Heart left ventricle (tissue), 16 donors: ENCODE measurements at regions not wholly inside any gene's neighbourhood (a gene's known extent, or its start where the extent isn't known, plus 50 kb on each side); places are given as distances from the start of the nearest gene placed in this dataset.

ENCODE experiments used
- ATAC-seq, 4 donors: fragments of 200-7000 bp; cut with Tn5 transposase; one replicate each; pipeline ENCODE4 v1.9.1; 2020 to 2022; ENCODE audit warnings: moderate library complexity in 4 of 4, mild to moderate bottlenecking in 3 of 4, moderate number of reproducible peaks in 1 of 4
- DNase-seq, 5 donors: peaks; one replicate each; pipeline ENCODE4 v3.0.0-alpha.2; 2020
- H3K27ac ChIP-seq, 12 donors: fragments of 200-600 bp; sonication (generic) in 4 of 12; one replicate each; pipeline versions ENCODE4 v1.5.0 to v1.8.0; 2016 to 2022; ENCODE audit warnings: mild to moderate bottlenecking in 2 of 12
- H3K27me3 ChIP-seq, 9 donors: fragments of 200-600 bp; sonication (generic) in 2 of 9; one replicate each; pipeline versions ENCODE4 v1.5.1 to v1.8.0; 2016 to 2022; ENCODE audit warnings: mild to moderate bottlenecking in 3 of 9
- H3K36me3 ChIP-seq, 9 donors: fragments of 200-600 bp; sonication (generic) in 2 of 9; one replicate each; pipeline versions ENCODE4 v1.5.0 to v1.8.0; 2018 to 2022; ENCODE audit warnings: mild to moderate bottlenecking in 2 of 9
- H3K4me1 ChIP-seq, 12 donors: fragments of 200-600 bp; sonication (generic) in 4 of 12; one replicate each; pipeline versions ENCODE4 v1.5.0 to v1.8.0; 2016 to 2022; ENCODE audit warnings: mild to moderate bottlenecking in 3 of 12
- H3K4me3 ChIP-seq, 12 donors: fragments of 200-600 bp; sonication (generic) in 4 of 12; one replicate each; pipeline versions ENCODE4 v1.5.0 to v1.8.0; 2017 to 2022; ENCODE audit warnings: mild to moderate bottlenecking in 9 of 12, moderate library complexity in 4 of 12
- H3K9me3 ChIP-seq, 12 donors: fragments of 200-600 bp; sonication (generic) in 4 of 12; one replicate each; pipeline versions ENCODE4 v1.5.0 to v1.8.0; 2016 to 2022; ENCODE audit warnings: mild to moderate bottlenecking in 1 of 12
- POLR2A ChIP-seq, 2 donors: fragments of 450-650 bp; IDR thresholded peaks; one replicate each; pipeline ENCODE4 v1.6.1; 2017; ENCODE audit warnings: antibody characterized with exemption in 2 of 2, mild to moderate bottlenecking in 2 of 2, moderate library complexity in 2 of 2
- WGBS, 4 donors: extraction: QIAGEN DNeasy Blood & Tissue Kit in 2 of 4; methylation state at CpG; one replicate each; pipeline versions ENCODE4 v1.1.5 to v1.1.7; 2013 to 2018; 5-methylcytosine and 5-hydroxymethylcytosine counted together
- intact Hi-C, 10 donors: fragments of 100-400 bp; cut with DNase I; formaldehyde crosslinking; loops; one replicate each; pipeline versions ENCODE4 v1.11.1 to v1.14.2; 2022
- TF ChIP-seq, protein P1 (sequence below), 12 donors: fragments of 200-600 bp; sonication (generic) in 4 of 12; IDR thresholded peaks; one replicate each; pipeline versions ENCODE4 v1.5.0 to v1.8.0; 2018 to 2022; ENCODE audit warnings: antibody characterized with exemption in 12 of 12, mild to moderate bottlenecking in 5 of 12
- donor health status: ischemic (EF 13 %, LVEDD 7.1; RV severe dilation, severe dysfunction).
- donor health status: healthy with polysubstance abuse.
- donor health status: DM: no; HTN: yes; CAD: no.
- donor health status: DM: no; HTN: no; CAD: no.
- donor health status: ischemic (EF 25% LVEDD 6.9; RV normal size, moderate dysfunction).
- donor health status: ischemic (EF 25% LVEDD 5.7; RV mildly dilated, moderate dysfunction).
- donor health status: healthy.
- donor health status: DM: yes; HTN: yes; CAD: no.
- donor health status: ischemic (EF 35%, LVEDD 5.7; RV mildly dilated, moderate dysfunction).
- donor health status: nonischemic (EF 11% LVEDD 7.7; RV severe dilation, severe dysfunction).
- donor health status: DM: yes; HTN: yes; CAD: no.
- donor health status: PGD.
- donor health status: ischemic (EF 29% LVEDD 5.4; RV normal size, mild dysfunction).
- donor health status: nonischemic (EF 23%, LVEDD 6.1; RV moderate dilation, normal function).

DNA sequence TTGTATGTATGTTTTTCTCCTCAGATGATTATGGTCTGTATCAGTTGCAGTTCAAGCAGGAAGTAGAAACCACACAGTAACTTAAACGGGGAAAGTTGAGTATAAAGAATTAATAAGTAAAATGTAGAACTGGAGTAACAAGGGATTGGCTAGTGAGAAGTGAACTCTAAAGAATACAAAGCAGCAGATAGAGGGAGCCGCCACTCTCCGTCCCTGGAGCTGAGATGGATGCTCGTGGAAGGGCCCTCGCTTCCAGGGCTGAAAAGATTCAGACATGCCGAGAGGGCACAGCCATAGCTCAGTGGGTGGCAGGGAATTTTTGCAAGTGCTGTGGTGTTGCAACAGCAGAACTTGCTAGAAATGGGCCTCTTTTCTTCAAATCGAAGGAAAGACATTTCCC lies 155.8 kb downstream of the COL6A3 start:
- peaks cover 0 to 58% (median 8%) of the 10 kb centered on the region in 12 donors for H3K4me1 ChIP-seq
- peak overlapping the region in 11 of 12 donors; percentile 12 to 85 (median 72) for H3K27ac ChIP-seq
- no peaks in the 10 kb centered on the region for H3K27me3 ChIP-seq
- WGBS, 4 donors: 74 to 78% (median 76%) methylated on average over 7 of the region's 7 CpGs
- no peak overlapping the region for H3K4me3 ChIP-seq
- no peaks in the 10 kb centered on the region for H3K36me3 ChIP-seq
- no peaks in the 10 kb centered on the region for H3K9me3 ChIP-seq
- TF ChIP-seq, protein P1, sequence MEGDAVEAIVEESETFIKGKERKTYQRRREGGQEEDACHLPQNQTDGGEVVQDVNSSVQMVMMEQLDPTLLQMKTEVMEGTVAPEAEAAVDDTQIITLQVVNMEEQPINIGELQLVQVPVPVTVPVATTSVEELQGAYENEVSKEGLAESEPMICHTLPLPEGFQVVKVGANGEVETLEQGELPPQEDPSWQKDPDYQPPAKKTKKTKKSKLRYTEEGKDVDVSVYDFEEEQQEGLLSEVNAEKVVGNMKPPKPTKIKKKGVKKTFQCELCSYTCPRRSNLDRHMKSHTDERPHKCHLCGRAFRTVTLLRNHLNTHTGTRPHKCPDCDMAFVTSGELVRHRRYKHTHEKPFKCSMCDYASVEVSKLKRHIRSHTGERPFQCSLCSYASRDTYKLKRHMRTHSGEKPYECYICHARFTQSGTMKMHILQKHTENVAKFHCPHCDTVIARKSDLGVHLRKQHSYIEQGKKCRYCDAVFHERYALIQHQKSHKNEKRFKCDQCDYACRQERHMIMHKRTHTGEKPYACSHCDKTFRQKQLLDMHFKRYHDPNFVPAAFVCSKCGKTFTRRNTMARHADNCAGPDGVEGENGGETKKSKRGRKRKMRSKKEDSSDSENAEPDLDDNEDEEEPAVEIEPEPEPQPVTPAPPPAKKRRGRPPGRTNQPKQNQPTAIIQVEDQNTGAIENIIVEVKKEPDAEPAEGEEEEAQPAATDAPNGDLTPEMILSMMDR (IDR thresholded peaks at IDR 0.05): peak in 2 of 12 donors; percentile 21 to 22
- TF ChIP-seq POLR2A (IDR thresholded peaks at IDR 0.05): no peak
- intact Hi-C loops: no loop called here
- no peak for DNase-seq
- ATAC-seq: peak in 1 of 4 donors; percentile 35

DNA sequence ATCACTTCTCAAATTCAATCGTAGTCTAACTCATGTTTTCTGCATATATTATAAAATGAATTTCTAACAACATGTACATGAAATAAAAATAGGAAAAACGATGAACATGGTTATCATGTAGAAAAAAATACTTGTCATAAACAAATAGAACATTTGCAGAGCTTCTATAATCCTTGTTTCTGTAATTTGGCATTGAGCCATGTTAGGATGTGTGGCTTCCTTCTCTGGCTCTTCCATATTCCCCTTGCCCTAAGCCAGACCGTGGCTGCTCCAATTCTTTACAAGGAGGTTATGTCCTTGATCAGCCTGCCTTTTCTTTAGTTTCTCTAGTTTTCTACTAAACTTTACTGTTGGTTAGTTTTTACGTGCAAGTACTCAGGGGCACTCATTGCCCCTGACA lies 155.3 kb downstream of the COL6A3 start:
- Histone ChIP-seq H3K27me3 (no peaks in the 10 kb centered on the region), H3K9me3 (no peaks in the 10 kb centered on the region), H3K4me3 (no peak overlapping the region), H3K27ac (peak overlapping the region in 9 of 12 donors; percentile 60 to 85 (median 75)), H3K36me3 (no peaks in the 10 kb centered on the region), H3K4me1 (peaks cover 0 to 63% (median 8%) of the 10 kb centered on the region in 12 donors)
- intact Hi-C loops: no loop called here
- TF ChIP-seq, protein P1 (IDR thresholded peaks at IDR 0.05): no peak
- TF ChIP-seq POLR2A (IDR thresholded peaks at IDR 0.05): no peak
- DNase-seq: no peak
- WGBS, 4 donors: 77 to 85% (median 79%) methylated on average over 4 of the region's 4 CpGs
- ATAC-seq: no peak

GRCh38 chr2:237259201-237259600 lies 154.8 kb downstream of the COL6A3 start:
- H3K36me3 ChIP-seq: no peaks in the 10 kb centered on the region
- H3K27me3 ChIP-seq: no peaks in the 10 kb centered on the region
- ATAC-seq (no peak), DNase-seq (no peak)
- no peak overlapping the region for H3K4me3 ChIP-seq
- no peak for TF ChIP-seq POLR2A (IDR thresholded peaks at IDR 0.05)
- TF ChIP-seq, protein P1 (IDR thresholded peaks at IDR 0.05): no peak
- peaks cover 0 to 61% (median 8%) of the 10 kb centered on the region in 12 donors for H3K4me1 ChIP-seq
- peak overlapping the region in 5 of 12 donors; percentile 75 to 85 (median 80) for H3K27ac ChIP-seq
- intact Hi-C loops: no loop called here
- no peaks in the 10 kb centered on the region for H3K9me3 ChIP-seq
- WGBS, 4 donors: 79 to 92% (median 88%) methylated on average over 4 of the region's 4 CpGs

GRCh38 chr2:237260039-237260620 lies 153.8 kb downstream of the COL6A3 start:
- Histone ChIP-seq H3K9me3 (no peaks in the 10 kb centered on the region), H3K36me3 (no peaks in the 10 kb centered on the region), H3K27me3 (no peaks in the 10 kb centered on the region), H3K27ac (no peak overlapping the region), H3K4me1 (peaks cover 0 to 54% (median 4%) of the 10 kb centered on the region in 12 donors), H3K4me3 (no peak overlapping the region)
- DNase-seq: no peak
- no peak for ATAC-seq
- intact Hi-C loops: no loop called here
- TF ChIP-seq POLR2A (IDR thresholded peaks at IDR 0.05): no peak
- TF ChIP-seq, protein P1 (IDR thresholded peaks at IDR 0.05): no peak
- WGBS, 4 donors: 0 to 61% (median 43%) methylated on average over 2 of the region's 2 CpGs
